ENCODE measurements at regions not wholly inside any gene's neighbourhood (a gene's known extent, or its start where the extent isn't known, plus 50 kb on each side); places are given as distances from the start of the nearest gene placed in this dataset.

GRCh38 chrX:8341814-8342590 lies 122.6 kb upstream of the VCX3B start:
- TF ChIP-seq CTCF (IDR thresholded peaks at IDR 0.05; ENCODE audit: borderline replicate concordance, extremely low read depth, low read length, poor library complexity, severe bottlenecking): no peak
- no peak for TF ChIP-seq EZH2 (IDR thresholded peaks at IDR 0.05; ENCODE audit: borderline replicate concordance, low read depth, low read length, severe bottlenecking)

Measured in DND-41 (cell line).